ENCODE measurements at regions not wholly inside any gene's neighbourhood (a gene's known extent, or its start where the extent isn't known, plus 50 kb on each side); places are given as distances from the start of the nearest gene placed in this dataset.

- Histone ChIP-seq H3K27ac (ENCODE audit: low read depth, low read length) (no peak overlapping the region), H3K36me3 (ENCODE audit: insufficient read depth, low read length) (no peaks in the 10 kb centered on the region), H3K4me3 (ENCODE audit: low read depth, low read length) (no peak overlapping the region), H3K4me1 (ENCODE audit: control insufficient read depth, insufficient read depth, low read length, unreplicated experiment) (no peaks in the 10 kb centered on the region), H3K79me2 (ENCODE audit: control insufficient read depth, insufficient read depth, low read length, unreplicated experiment) (no peaks in the 10 kb centered on the region), H3K27me3 (ENCODE audit: insufficient read depth, low read length) (no peaks in the 10 kb centered on the region), H2AFZ (ENCODE audit: low read length, unreplicated experiment) (no peak overlapping the region)
Observed at GRCh38 chr2:236853585-236854051, 232.1 kb upstream of the COPS8 start.

DNA sequence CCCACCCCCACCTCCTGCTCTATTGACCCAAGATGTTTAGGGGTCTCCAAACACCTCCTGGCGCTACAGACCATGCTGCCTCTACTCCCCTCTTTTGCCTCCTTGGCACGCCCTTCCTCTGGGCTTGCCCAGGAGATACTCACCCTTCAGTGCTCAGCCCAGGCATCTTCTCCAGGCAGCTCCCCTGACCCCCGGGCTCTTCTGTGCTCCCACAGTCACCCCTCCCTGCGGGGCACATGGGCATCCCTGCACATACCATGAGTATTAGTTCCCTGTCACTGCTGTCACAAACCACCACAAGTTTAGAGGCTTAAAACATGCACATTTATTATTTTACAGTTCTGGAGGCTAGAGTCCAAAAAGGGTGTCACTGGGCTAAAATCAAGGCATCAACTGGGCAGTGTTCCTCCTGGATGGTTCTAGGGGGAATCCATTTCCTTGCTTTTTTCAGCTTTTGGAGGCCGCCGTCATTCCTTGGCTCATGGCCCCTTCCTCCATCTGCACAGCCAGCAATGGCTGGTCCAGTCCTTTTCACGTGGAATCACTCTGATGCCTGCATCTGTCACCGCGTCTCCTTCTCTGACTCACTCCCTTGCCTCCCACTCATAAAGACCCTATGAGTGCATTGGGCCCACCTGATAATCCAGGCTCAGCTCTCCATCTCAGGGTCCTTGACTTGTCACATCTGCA, 230.4 kb upstream of the COPS8 start:
- no peak overlapping the region for H2AFZ ChIP-seq (ENCODE audit: low read length, unreplicated experiment)

GRCh38 chr2:236855866-236856847, 229.5 kb upstream of the COPS8 start:
- Histone ChIP-seq H3K36me3 (ENCODE audit: insufficient read depth, low read length) (no peaks in the 10 kb centered on the region), H2AFZ (ENCODE audit: low read length, unreplicated experiment) (no peak overlapping the region), H3K4me3 (ENCODE audit: low read depth, low read length) (no peak overlapping the region), H3K27ac (ENCODE audit: low read depth, low read length) (no peak overlapping the region), H3K27me3 (ENCODE audit: insufficient read depth, low read length) (no peaks in the 10 kb centered on the region), H3K79me2 (ENCODE audit: control insufficient read depth, insufficient read depth, low read length, unreplicated experiment) (no peaks in the 10 kb centered on the region), H3K4me1 (ENCODE audit: control insufficient read depth, insufficient read depth, low read length, unreplicated experiment) (no peaks in the 10 kb centered on the region)

More for the DNA sequence above, 230.4 kb upstream of the COPS8 start:
- Histone ChIP-seq H3K27ac (ENCODE audit: low read depth, low read length) (no peak overlapping the region), H3K27me3 (ENCODE audit: insufficient read depth, low read length) (no peaks in the 10 kb centered on the region), H3K4me1 (ENCODE audit: control insufficient read depth, insufficient read depth, low read length, unreplicated experiment) (no peaks in the 10 kb centered on the region), H3K79me2 (ENCODE audit: control insufficient read depth, insufficient read depth, low read length, unreplicated experiment) (no peaks in the 10 kb centered on the region), H3K4me3 (ENCODE audit: low read depth, low read length) (no peak overlapping the region), H3K36me3 (ENCODE audit: insufficient read depth, low read length) (no peaks in the 10 kb centered on the region)

DNA sequence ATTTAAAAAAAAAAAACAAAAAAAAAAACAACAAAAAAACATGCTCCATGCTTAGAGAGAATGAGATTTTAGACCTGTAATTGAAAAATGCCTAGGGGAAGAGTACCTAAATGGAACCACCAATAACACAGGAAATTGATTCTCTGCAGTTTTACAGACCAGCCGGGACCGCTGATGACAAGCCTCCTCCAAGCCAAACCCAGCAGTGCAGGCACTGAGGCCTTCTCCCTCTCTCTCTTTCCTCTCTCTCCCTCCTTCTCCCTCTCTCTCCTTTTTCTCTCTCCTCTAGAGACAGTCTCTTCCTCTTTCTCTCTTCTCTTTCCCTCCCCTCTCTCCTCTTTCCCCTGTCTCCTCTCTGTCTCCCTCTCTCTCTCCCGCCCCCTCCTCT, 228.8 kb upstream of the COPS8 start:
- no peak overlapping the region for H2AFZ ChIP-seq (ENCODE audit: low read length, unreplicated experiment)
- no peaks in the 10 kb centered on the region for H3K36me3 ChIP-seq (ENCODE audit: insufficient read depth, low read length)
- no peaks in the 10 kb centered on the region for H3K27me3 ChIP-seq (ENCODE audit: insufficient read depth, low read length)
- no peaks in the 10 kb centered on the region for H3K4me1 ChIP-seq (ENCODE audit: control insufficient read depth, insufficient read depth, low read length, unreplicated experiment)
- H3K4me3 ChIP-seq (ENCODE audit: low read depth, low read length), result no peak overlapping the region
- H3K27ac ChIP-seq (ENCODE audit: low read depth, low read length), result no peak overlapping the region
- H3K79me2 ChIP-seq (ENCODE audit: control insufficient read depth, insufficient read depth, low read length, unreplicated experiment), result no peaks in the 10 kb centered on the region

- no peak overlapping the region for H3K4me3 ChIP-seq (ENCODE audit: low read depth, low read length)
- H2AFZ ChIP-seq (ENCODE audit: low read length, unreplicated experiment), result no peak overlapping the region
- no peaks in the 10 kb centered on the region for H3K4me1 ChIP-seq (ENCODE audit: control insufficient read depth, insufficient read depth, low read length, unreplicated experiment)
- no peaks in the 10 kb centered on the region for H3K36me3 ChIP-seq (ENCODE audit: insufficient read depth, low read length)
- H3K27me3 ChIP-seq (ENCODE audit: insufficient read depth, low read length), result peaks cover under 1% of the 10 kb centered on the region; the same call in 1 of the 2 replicates
- no peak overlapping the region for H3K27ac ChIP-seq (ENCODE audit: low read depth, low read length)
- no peaks in the 10 kb centered on the region for H3K79me2 ChIP-seq (ENCODE audit: control insufficient read depth, insufficient read depth, low read length, unreplicated experiment)
Observed at GRCh38 chr2:236857246-236857645, 228.4 kb upstream of the COPS8 start.

DNA sequence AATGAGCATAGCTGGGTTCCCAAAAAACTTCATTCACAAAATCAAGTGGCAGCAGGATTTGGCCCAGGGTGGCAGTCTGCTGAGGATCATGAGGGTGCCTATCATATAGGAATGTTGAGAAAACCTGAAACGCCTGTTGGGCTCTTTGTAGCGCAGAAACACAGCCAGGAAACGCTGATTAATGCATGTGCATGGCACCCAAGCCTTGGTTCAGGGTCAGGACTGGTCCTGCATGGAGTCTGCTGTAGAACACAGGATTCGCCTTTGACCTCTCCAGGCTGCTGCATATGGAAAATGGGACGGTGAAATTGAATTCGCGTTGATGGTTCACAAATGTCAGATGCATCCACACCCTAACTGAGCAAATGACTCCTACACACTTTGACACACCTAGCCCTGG, 227.9 kb upstream of the COPS8 start:
- H3K79me2 ChIP-seq (ENCODE audit: control insufficient read depth, insufficient read depth, low read length, unreplicated experiment), result no peaks in the 10 kb centered on the region
- no peak overlapping the region for H3K4me3 ChIP-seq (ENCODE audit: low read depth, low read length)
- no peaks in the 10 kb centered on the region for H3K4me1 ChIP-seq (ENCODE audit: control insufficient read depth, insufficient read depth, low read length, unreplicated experiment)
- H3K36me3 ChIP-seq (ENCODE audit: insufficient read depth, low read length), result no peaks in the 10 kb centered on the region
- peaks cover 4% of the 10 kb centered on the region; the same call in 1 of the 2 replicates for H3K27me3 ChIP-seq (ENCODE audit: insufficient read depth, low read length)
- H2AFZ ChIP-seq (ENCODE audit: low read length, unreplicated experiment), result no peak overlapping the region
- no peak overlapping the region for H3K27ac ChIP-seq (ENCODE audit: low read depth, low read length)

- Histone ChIP-seq H3K4me3 (ENCODE audit: low read depth, low read length) (no peak overlapping the region), H2AFZ (ENCODE audit: low read length, unreplicated experiment) (no peak overlapping the region), H3K4me1 (ENCODE audit: control insufficient read depth, insufficient read depth, low read length, unreplicated experiment) (no peaks in the 10 kb centered on the region), H3K27ac (ENCODE audit: low read depth, low read length) (no peak overlapping the region), H3K79me2 (ENCODE audit: control insufficient read depth, insufficient read depth, low read length, unreplicated experiment) (no peaks in the 10 kb centered on the region), H3K36me3 (ENCODE audit: insufficient read depth, low read length) (no peaks in the 10 kb centered on the region), H3K27me3 (ENCODE audit: insufficient read depth, low read length) (peaks cover 4% of the 10 kb centered on the region; the same call in 1 of the 2 replicates)
Observed at GRCh38 chr2:236858661-236859060, 227.0 kb upstream of the COPS8 start.

DNA sequence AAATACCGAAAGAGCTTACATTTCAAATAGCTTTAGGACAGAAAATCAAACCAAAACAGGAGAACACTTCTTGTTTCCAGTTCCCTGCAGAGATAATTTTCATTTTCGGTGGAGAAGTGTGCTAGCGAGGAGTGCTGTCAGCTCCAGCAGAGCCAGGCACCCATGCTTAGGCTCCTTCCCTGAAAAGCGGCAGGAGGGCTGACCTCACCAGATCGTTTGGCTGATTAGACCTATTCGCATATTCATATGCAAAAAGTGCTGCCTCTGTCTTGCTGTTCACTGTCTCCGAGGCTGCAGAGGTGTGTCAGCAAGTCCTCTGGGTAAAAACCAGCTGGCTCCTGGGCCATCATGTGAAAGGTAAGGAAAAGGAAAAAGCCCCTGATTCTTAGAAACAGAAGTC, 225.8 kb upstream of the COPS8 start:
- no peak overlapping the region for H2AFZ ChIP-seq (ENCODE audit: low read length, unreplicated experiment)
- H3K4me3 ChIP-seq (ENCODE audit: low read depth, low read length), result no peak overlapping the region

DNA sequence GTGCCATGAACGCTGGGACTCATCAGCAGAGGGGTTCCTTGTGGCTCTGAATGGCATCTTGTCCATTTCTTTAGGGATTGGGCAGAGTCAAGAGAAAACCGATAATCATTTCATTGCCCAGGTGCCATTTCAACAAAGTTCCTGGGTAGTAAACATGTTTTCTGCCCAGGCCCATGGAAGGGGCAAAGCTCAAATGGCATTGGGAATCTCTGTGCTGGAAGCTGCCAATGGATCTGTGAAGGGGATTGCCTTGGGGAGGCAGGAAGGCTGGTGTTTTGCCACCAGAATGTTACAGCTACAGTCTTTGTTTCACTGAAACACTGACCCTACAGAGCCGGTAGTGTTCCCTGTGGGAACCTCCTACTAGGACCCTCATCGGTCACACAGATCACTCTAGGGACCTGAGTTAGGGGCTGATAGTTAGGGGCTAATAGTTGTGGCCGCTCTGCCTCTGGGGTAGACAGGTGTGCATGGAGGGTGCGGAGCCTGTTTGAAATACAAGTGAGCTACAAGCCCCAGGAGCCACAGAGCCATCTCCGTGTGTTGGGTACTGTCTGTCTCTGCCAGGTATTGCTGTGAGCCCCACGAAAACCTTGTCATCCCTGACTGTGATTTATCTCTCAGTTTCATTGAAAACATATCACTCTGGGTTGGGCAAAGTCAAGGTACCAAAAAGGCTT, 224.4 kb upstream of the COPS8 start:
- no peak overlapping the region for H3K27ac ChIP-seq (ENCODE audit: low read depth, low read length)
- no peaks in the 10 kb centered on the region for H3K36me3 ChIP-seq (ENCODE audit: insufficient read depth, low read length)
- no peak overlapping the region for H3K4me3 ChIP-seq (ENCODE audit: low read depth, low read length)
- H3K27me3 ChIP-seq (ENCODE audit: insufficient read depth, low read length), result peaks cover 4% of the 10 kb centered on the region; the same call in 1 of the 2 replicates
- H2AFZ ChIP-seq (ENCODE audit: low read length, unreplicated experiment), result no peak overlapping the region
- no peaks in the 10 kb centered on the region for H3K4me1 ChIP-seq (ENCODE audit: control insufficient read depth, insufficient read depth, low read length, unreplicated experiment)
- H3K79me2 ChIP-seq (ENCODE audit: control insufficient read depth, insufficient read depth, low read length, unreplicated experiment), result no peaks in the 10 kb centered on the region

More for the DNA sequence above, 225.8 kb upstream of the COPS8 start:
- Histone ChIP-seq H3K4me1 (ENCODE audit: control insufficient read depth, insufficient read depth, low read length, unreplicated experiment) (no peaks in the 10 kb centered on the region), H3K27me3 (ENCODE audit: insufficient read depth, low read length) (peaks cover 4% of the 10 kb centered on the region; the same call in 1 of the 2 replicates), H3K27ac (ENCODE audit: low read depth, low read length) (no peak overlapping the region), H3K79me2 (ENCODE audit: control insufficient read depth, insufficient read depth, low read length, unreplicated experiment) (no peaks in the 10 kb centered on the region), H3K36me3 (ENCODE audit: insufficient read depth, low read length) (no peaks in the 10 kb centered on the region)

GRCh38 chr2:236861944-236862343, 223.7 kb upstream of the COPS8 start:
- H3K4me1 ChIP-seq (ENCODE audit: control insufficient read depth, insufficient read depth, low read length, unreplicated experiment), result no peaks in the 10 kb centered on the region
- no peak overlapping the region for H3K27ac ChIP-seq (ENCODE audit: low read depth, low read length)
- no peak overlapping the region for H2AFZ ChIP-seq (ENCODE audit: low read length, unreplicated experiment)
- H3K27me3 ChIP-seq (ENCODE audit: insufficient read depth, low read length), result peaks cover 4% of the 10 kb centered on the region; the same call in 1 of the 2 replicates
- H3K4me3 ChIP-seq (ENCODE audit: low read depth, low read length), result no peak overlapping the region
- no peaks in the 10 kb centered on the region for H3K79me2 ChIP-seq (ENCODE audit: control insufficient read depth, insufficient read depth, low read length, unreplicated experiment)
- no peaks in the 10 kb centered on the region for H3K36me3 ChIP-seq (ENCODE audit: insufficient read depth, low read length)
